HUES64 (cell line): ENCODE measurements at regions not wholly inside any gene's neighbourhood (a gene's known extent, or its start where the extent isn't known, plus 50 kb on each side); places are given as distances from the start of the nearest gene placed in this dataset.

Source experiments
- H3K27ac ChIP-seq: 2 replicates; pipeline ENCODE4 v1.7.0; 2013; ENCODE audit warnings: low read depth, low read length, inconsistent platforms
- H3K27me3 ChIP-seq: 2 replicates; pipeline ENCODE4 v1.6.1; 2013; ENCODE audit warnings: mild to moderate bottlenecking, low read length; ENCODE audit not compliant: insufficient read depth
- H3K36me3 ChIP-seq: 2 replicates; pipeline ENCODE4 v1.6.1; 2013; ENCODE audit warnings: mild to moderate bottlenecking, low read length; ENCODE audit not compliant: insufficient read depth
- H3K4me1 ChIP-seq: 2 replicates; pipeline ENCODE4 v1.6.1; 2013; ENCODE audit warnings: mild to moderate bottlenecking, low read length, moderate library complexity; ENCODE audit not compliant: insufficient read depth
- H3K4me3 ChIP-seq: 2 replicates; pipeline ENCODE4 v1.5.1; 2013; ENCODE audit warnings: mild to moderate bottlenecking, low read length, moderate library complexity
- H3K9ac ChIP-seq: 2 replicates; pipeline ENCODE4 v1.6.1; 2013; ENCODE audit warnings: mild to moderate bottlenecking, low read depth, low read length
- H3K9me3 ChIP-seq: 2 replicates; pipeline ENCODE4 v1.6.1; 2013; ENCODE audit warnings: low read depth, low read length; ENCODE audit not compliant: insufficient read depth
- WGBS: fragments of 150-250, 120-280 bp; methylation state at CpG from one replicate; pipeline ENCODE4 v1.1.7; 2013; ENCODE audit warnings: missing lambda C conversion rate; 5-methylcytosine and 5-hydroxymethylcytosine counted together

- no peak overlapping the region for H3K4me3 ChIP-seq
- H3K4me1 ChIP-seq = no peaks in the 10 kb centered on the region; the same call in 1 of the 2 replicates
- H3K9me3 ChIP-seq = no peaks in the 10 kb centered on the region
- no peak overlapping the region for H3K9ac ChIP-seq
- no peak overlapping the region for H3K27ac ChIP-seq
- WGBS = 100% methylated on average over 2 of the region's 4 CpGs
- H3K36me3 ChIP-seq = no peaks in the 10 kb centered on the region
- no peaks in the 10 kb centered on the region for H3K27me3 ChIP-seq
Observed at GRCh38 chr6:92822222-92822621, 597.1 kb downstream of the EPHA7 start.

GRCh38 chr6:92820601-92821000, 598.8 kb downstream of the EPHA7 start:
- no peak overlapping the region for H3K27ac ChIP-seq
- H3K4me1 ChIP-seq = no peaks in the 10 kb centered on the region
- 93% methylated on average over 6 of the region's 6 CpGs for WGBS
- H3K9ac ChIP-seq = no peak overlapping the region
- H3K36me3 ChIP-seq = no peaks in the 10 kb centered on the region
- H3K4me3 ChIP-seq = no peak overlapping the region
- H3K9me3 ChIP-seq = no peaks in the 10 kb centered on the region
- H3K27me3 ChIP-seq = no peaks in the 10 kb centered on the region

- H3K9ac ChIP-seq = no peak overlapping the region
- peaks cover 5% of the 10 kb centered on the region; the same call in 1 of the 2 replicates for H3K4me1 ChIP-seq
- H3K36me3 ChIP-seq = no peaks in the 10 kb centered on the region
- H3K27me3 ChIP-seq = no peaks in the 10 kb centered on the region; the same call in 1 of the 2 replicates
- no peak overlapping the region for H3K4me3 ChIP-seq
- no peaks in the 10 kb centered on the region for H3K9me3 ChIP-seq
- H3K27ac ChIP-seq = no peak overlapping the region
- WGBS = 4% methylated on average over 3 of the region's 3 CpGs
Observed at GRCh38 chr6:92810913-92811312, 608.4 kb downstream of the EPHA7 start.

- Histone ChIP-seq H3K9me3 (no peaks in the 10 kb centered on the region), H3K36me3 (no peaks in the 10 kb centered on the region), H3K27me3 (no peaks in the 10 kb centered on the region), H3K4me3 (no peak overlapping the region), H3K4me1 (peaks cover 3% of the 10 kb centered on the region; the same call in 1 of the 2 replicates), H3K27ac (no peak overlapping the region), H3K9ac (no peak overlapping the region)
- 86% methylated on average over 2 of the region's 2 CpGs for WGBS
Observed at GRCh38 chr6:92806254-92806653, 613.1 kb downstream of the EPHA7 start.

GRCh38 chr6:92791403-92791802, 628.0 kb downstream of the EPHA7 start:
- Histone ChIP-seq H3K9me3 (no peaks in the 10 kb centered on the region), H3K9ac (no peak overlapping the region), H3K4me1 (no peaks in the 10 kb centered on the region; the same call in 1 of the 2 replicates), H3K27ac (no peak overlapping the region), H3K4me3 (no peak overlapping the region), H3K36me3 (no peaks in the 10 kb centered on the region), H3K27me3 (no peaks in the 10 kb centered on the region)
- 100% methylated on average over 1 of the region's 1 CpG for WGBS

- Histone ChIP-seq H3K36me3 (no peaks in the 10 kb centered on the region), H3K9ac (no peak overlapping the region), H3K27ac (no peak overlapping the region), H3K9me3 (no peaks in the 10 kb centered on the region), H3K4me3 (no peak overlapping the region), H3K27me3 (no peaks in the 10 kb centered on the region), H3K4me1 (no peaks in the 10 kb centered on the region; the same call in 1 of the 2 replicates)
- WGBS = 84% methylated on average over 2 of the region's 3 CpGs
Observed at GRCh38 chr6:92790381-92790780, 629.0 kb downstream of the EPHA7 start.

GRCh38 chr6:92784235-92784634, 635.1 kb downstream of the EPHA7 start:
- no peak overlapping the region for H3K27ac ChIP-seq
- WGBS = 87% methylated on average over 1 of the region's 1 CpG
- H3K36me3 ChIP-seq = no peaks in the 10 kb centered on the region
- H3K27me3 ChIP-seq = no peaks in the 10 kb centered on the region
- no peaks in the 10 kb centered on the region for H3K4me1 ChIP-seq
- H3K9ac ChIP-seq = no peak overlapping the region
- H3K4me3 ChIP-seq = no peak overlapping the region
- H3K9me3 ChIP-seq = no peaks in the 10 kb centered on the region

- H3K9ac ChIP-seq = no peak overlapping the region
- no peaks in the 10 kb centered on the region for H3K9me3 ChIP-seq
- H3K27ac ChIP-seq = no peak overlapping the region
- H3K36me3 ChIP-seq = no peaks in the 10 kb centered on the region
- no peak overlapping the region for H3K4me3 ChIP-seq
- H3K27me3 ChIP-seq = no peaks in the 10 kb centered on the region
- WGBS = 87% methylated on average over 1 of the region's 1 CpG
- peaks cover 12% of the 10 kb centered on the region for H3K4me1 ChIP-seq
Observed at GRCh38 chr6:92779746-92780145, 639.6 kb downstream of the EPHA7 start.

GRCh38 chr6:92777146-92777740, 642.1 kb downstream of the EPHA7 start:
- no peaks in the 10 kb centered on the region for H3K27me3 ChIP-seq
- H3K9ac ChIP-seq = no peak overlapping the region
- H3K9me3 ChIP-seq = no peaks in the 10 kb centered on the region
- no peak overlapping the region for H3K27ac ChIP-seq
- H3K4me3 ChIP-seq = no peak overlapping the region
- WGBS = 56% methylated on average over 1 of the region's 1 CpG
- peaks cover 12% of the 10 kb centered on the region for H3K4me1 ChIP-seq
- no peaks in the 10 kb centered on the region for H3K36me3 ChIP-seq

- Histone ChIP-seq H3K4me1 (no peaks in the 10 kb centered on the region), H3K4me3 (no peak overlapping the region), H3K27ac (no peak overlapping the region), H3K36me3 (no peaks in the 10 kb centered on the region), H3K9ac (no peak overlapping the region), H3K9me3 (no peaks in the 10 kb centered on the region), H3K27me3 (no peaks in the 10 kb centered on the region)
- WGBS = 92% methylated on average over 4 of the region's 5 CpGs
Observed at GRCh38 chr6:92770540-92770939, 648.8 kb downstream of the EPHA7 start.

GRCh38 chr6:92767101-92767500, 652.3 kb downstream of the EPHA7 start:
- H3K36me3 ChIP-seq = no peaks in the 10 kb centered on the region
- H3K4me1 ChIP-seq = peaks cover 10% of the 10 kb centered on the region; the same call in 1 of the 2 replicates
- no CpG with 5 or more reads among the region's 1 CpG for WGBS
- no peak overlapping the region for H3K4me3 ChIP-seq
- H3K27me3 ChIP-seq = no peaks in the 10 kb centered on the region
- H3K27ac ChIP-seq = no peak overlapping the region
- no peak overlapping the region for H3K9ac ChIP-seq
- H3K9me3 ChIP-seq = no peaks in the 10 kb centered on the region

GRCh38 chr6:92763680-92764079, 655.7 kb downstream of the EPHA7 start:
- WGBS = 96% methylated on average over 3 of the region's 3 CpGs
- H3K27ac ChIP-seq = no peak overlapping the region
- no peaks in the 10 kb centered on the region for H3K9me3 ChIP-seq
- H3K36me3 ChIP-seq = no peaks in the 10 kb centered on the region
- no peaks in the 10 kb centered on the region for H3K27me3 ChIP-seq
- H3K4me1 ChIP-seq = peaks cover 11% of the 10 kb centered on the region; the same call in 1 of the 2 replicates
- H3K4me3 ChIP-seq = no peak overlapping the region
- no peak overlapping the region for H3K9ac ChIP-seq
